Mesothelial cell of epicardium (in vitro differentiated cells): ENCODE measurements at regions not wholly inside any gene's neighbourhood (a gene's known extent, or its start where the extent isn't known, plus 50 kb on each side); places are given as distances from the start of the nearest gene placed in this dataset.

Source experiments
- DNase-seq, 2 experiments: peaks; one replicate each; pipeline ENCODE4 v3.0.0; 2021; ENCODE audit warnings: low spot score in 2 of 2; ENCODE audit not compliant: unreplicated experiment in 2 of 2
- H3K27ac Mint-ChIP-seq: 2 replicates; pipeline ENCODE4 v1.8.0; 2021; ENCODE audit warnings: mixed read lengths
- H3K27me3 Mint-ChIP-seq: 2 replicates; pipeline ENCODE4 v1.8.0; 2021; ENCODE audit warnings: low read depth, mixed read lengths
- H3K36me3 Mint-ChIP-seq: 2 replicates; pipeline ENCODE4 v1.8.0; 2021; ENCODE audit warnings: mixed read lengths
- H3K4me1 Mint-ChIP-seq: 2 replicates; pipeline ENCODE4 v1.8.0; 2021; ENCODE audit warnings: mixed read lengths
- H3K4me3 Mint-ChIP-seq: 2 replicates; pipeline ENCODE4 v1.8.0; 2021; ENCODE audit warnings: mild to moderate bottlenecking, moderate library complexity, mixed read lengths
- H3K9me3 Mint-ChIP-seq: 2 replicates; pipeline ENCODE4 v1.8.0; 2021; ENCODE audit warnings: mixed read lengths
- CTCF ChIP-seq: fragments of 200-600 bp; sonication (generic); IDR thresholded peaks from one replicate; pipeline ENCODE4 v1.5.0; 2021; ENCODE audit warnings: antibody characterized with exemption; ENCODE audit not compliant: unreplicated experiment

GRCh38 chr18:8946066-8946838, 156.2 kb upstream of the NDUFV2 start:
- Mint-ChIP-seq H3K36me3 (no peaks in the 10 kb centered on the region), H3K27ac (no peak overlapping the region), H3K4me1 (peaks cover 26% of the 10 kb centered on the region), H3K4me3 (no peak overlapping the region), H3K9me3 (peaks cover 7% of the 10 kb centered on the region), H3K27me3 (no peaks in the 10 kb centered on the region)
- no peak for TF ChIP-seq CTCF
- DNase-seq: no peak

DNA sequence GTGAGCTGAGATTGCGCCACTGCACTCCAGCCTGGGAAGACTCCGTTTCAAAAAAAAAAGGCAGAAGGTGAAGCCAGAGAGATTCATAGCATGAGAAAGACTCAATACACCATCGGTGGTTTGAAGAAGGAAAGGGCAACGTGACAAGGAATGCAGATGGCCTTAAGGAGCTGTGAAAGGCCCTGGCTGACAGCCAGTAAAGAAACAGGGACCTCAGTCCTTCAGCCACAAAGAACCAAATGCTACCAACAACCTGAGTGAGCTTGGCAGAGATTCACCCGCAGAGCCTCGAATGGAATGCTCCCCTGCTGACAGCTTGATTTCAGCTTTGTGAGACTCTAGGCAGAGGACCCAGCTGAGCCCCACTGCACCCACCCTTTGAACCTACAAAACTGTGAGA, 154.9 kb upstream of the NDUFV2 start:
- no peak overlapping the region for H3K4me3 Mint-ChIP-seq
- peak overlapping the region; percentile 36 for H3K27ac Mint-ChIP-seq
- no peaks in the 10 kb centered on the region for H3K27me3 Mint-ChIP-seq
- no peak for DNase-seq
- no peak for TF ChIP-seq CTCF
- H3K4me1 Mint-ChIP-seq: peaks cover 17% of the 10 kb centered on the region
- H3K9me3 Mint-ChIP-seq: peaks cover 7% of the 10 kb centered on the region
- no peaks in the 10 kb centered on the region for H3K36me3 Mint-ChIP-seq

DNA sequence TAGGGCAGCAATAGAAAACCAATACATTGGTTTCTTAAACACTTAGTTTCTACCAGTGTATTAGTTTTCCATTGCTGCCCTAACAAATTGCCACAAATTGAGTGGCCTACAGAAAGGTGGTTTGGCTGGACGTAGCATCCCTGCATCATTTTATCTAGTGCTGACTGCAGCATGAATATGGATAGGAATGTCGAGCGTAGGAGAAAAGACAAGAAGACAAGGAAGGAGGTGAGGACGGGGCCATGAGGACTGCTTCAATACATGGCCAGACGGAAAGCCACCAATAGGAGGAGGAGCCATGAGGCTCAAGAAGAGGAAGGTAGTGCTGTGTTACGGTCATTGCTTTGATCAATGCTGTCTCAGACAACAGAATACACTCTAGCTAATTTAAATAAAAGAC, 154.5 kb upstream of the NDUFV2 start:
- Mint-ChIP-seq H3K27ac (peak overlapping the region; percentile 48), H3K9me3 (peaks cover 10% of the 10 kb centered on the region), H3K4me3 (no peak overlapping the region), H3K36me3 (no peaks in the 10 kb centered on the region), H3K4me1 (peaks cover 15% of the 10 kb centered on the region), H3K27me3 (no peaks in the 10 kb centered on the region)
- no peak for TF ChIP-seq CTCF
- no peak for DNase-seq

DNA sequence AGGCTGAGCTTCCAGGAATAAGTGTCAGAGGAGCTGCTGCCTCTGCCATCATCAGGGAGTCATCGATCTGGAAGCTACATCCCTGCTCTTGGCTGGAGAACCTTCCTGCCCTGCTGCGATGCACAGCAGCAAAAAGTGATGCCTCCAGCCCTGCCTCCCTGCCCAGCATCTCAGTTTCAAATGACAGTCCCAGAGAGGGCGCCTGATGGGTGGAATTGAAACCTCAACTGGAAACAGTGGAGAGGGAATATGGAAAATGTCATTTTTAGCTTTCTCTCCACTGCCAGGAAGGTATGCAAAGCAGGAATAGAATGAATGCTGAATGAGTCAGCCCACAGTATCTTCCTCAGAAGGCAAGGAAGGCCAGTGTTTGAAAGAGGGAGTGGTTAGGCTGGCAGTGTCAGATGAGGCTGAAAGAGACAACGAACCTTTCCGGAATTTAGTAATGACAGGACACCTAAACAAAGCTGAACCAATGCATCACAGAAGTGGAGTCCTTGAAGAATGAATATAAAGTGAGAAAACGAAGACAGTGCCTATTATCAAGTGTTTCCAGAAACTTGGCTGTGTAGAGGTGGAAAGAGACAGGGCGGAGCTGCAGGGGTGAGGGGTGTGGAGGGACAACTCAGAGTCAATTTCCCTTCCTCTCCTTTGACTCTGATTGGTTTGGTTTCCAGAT, 153.9 kb upstream of the NDUFV2 start:
- peaks cover 10% of the 10 kb centered on the region for H3K9me3 Mint-ChIP-seq
- DNase-seq: no peak
- no peak overlapping the region for H3K4me3 Mint-ChIP-seq
- no peak for TF ChIP-seq CTCF
- H3K27me3 Mint-ChIP-seq: no peaks in the 10 kb centered on the region
- H3K4me1 Mint-ChIP-seq: peaks cover 13% of the 10 kb centered on the region
- no peaks in the 10 kb centered on the region for H3K36me3 Mint-ChIP-seq
- peak overlapping the region; percentile 74 for H3K27ac Mint-ChIP-seq

GRCh38 chr18:8949206-8949605, 153.3 kb upstream of the NDUFV2 start:
- Mint-ChIP-seq H3K9me3 (peaks cover 10% of the 10 kb centered on the region), H3K4me3 (no peak overlapping the region), H3K4me1 (peaks cover 13% of the 10 kb centered on the region), H3K27ac (peak overlapping the region; percentile 74), H3K27me3 (no peaks in the 10 kb centered on the region), H3K36me3 (no peaks in the 10 kb centered on the region)
- DNase-seq: no peak
- no peak for TF ChIP-seq CTCF
